ENCODE measurements at regions not wholly inside any gene's neighbourhood (a gene's known extent, or its start where the extent isn't known, plus 50 kb on each side); places are given as distances from the start of the nearest gene placed in this dataset.
"Not testable (repeated sequence)": the region's sequence is repeated elsewhere in the genome, so short reads cannot be mapped to it uniquely, and the experiment has no call there.

GRCh38 chr10:84700668-84701369, 372.4 kb downstream of the CCSER2 start:
- no peak for DNase-seq (ENCODE audit: low read depth in 2 of 2)

DNA sequence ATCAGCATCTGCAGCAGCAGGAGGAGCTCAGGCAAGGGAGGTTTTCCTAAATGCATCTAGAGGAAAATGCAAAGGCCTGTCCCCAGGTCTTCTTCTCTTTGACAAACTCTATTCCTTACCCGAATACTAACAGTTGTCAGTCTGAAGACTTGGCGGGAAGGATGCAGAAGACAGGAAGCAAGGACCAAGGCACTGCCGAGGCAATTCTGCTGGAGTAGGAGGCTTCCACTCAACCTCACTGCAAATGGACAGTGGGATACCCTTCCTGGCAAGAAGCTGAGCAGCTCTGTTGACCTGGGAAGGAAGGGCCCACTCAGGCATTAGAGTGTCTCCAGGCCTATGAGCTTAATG, 373.0 kb downstream of the CCSER2 start:
- DNase-seq (ENCODE audit: low read depth in 2 of 2): no peak

- DNase-seq (ENCODE audit: low read depth in 2 of 2): no peak
Measured at GRCh38 chr10:84704101-84704500, 375.7 kb downstream of the CCSER2 start.

DNA sequence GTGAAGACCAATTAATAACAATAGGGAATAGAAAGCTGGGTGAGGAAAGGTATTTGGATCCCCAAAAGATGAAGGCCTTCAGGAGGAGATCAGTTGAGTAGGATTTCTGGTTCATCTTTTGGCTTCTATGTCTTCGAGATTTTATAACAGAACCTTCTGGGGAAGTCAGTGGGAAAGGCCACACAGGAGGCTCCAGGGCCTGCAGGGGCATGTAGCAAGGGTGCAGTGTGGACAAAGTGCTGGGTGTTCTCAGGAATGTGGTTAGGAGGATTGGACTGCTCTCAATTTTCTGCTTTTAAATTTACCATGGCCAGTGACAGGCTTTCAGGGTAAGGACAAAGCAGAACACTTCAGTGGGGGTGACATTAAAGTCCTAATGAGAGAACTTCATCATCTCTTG, 378.0 kb downstream of the CCSER2 start:
- no peak for DNase-seq (ENCODE audit: low read depth in 2 of 2)

- DNase-seq (ENCODE audit: low read depth in 2 of 2): no peak
Measured at GRCh38 chr10:84706875-84707274, 378.5 kb downstream of the CCSER2 start.

- DNase-seq (ENCODE audit: low read depth in 2 of 2): peak in 1 of 2 donors; percentile 3
Measured at GRCh38 chr10:84715911-84716310, 387.5 kb downstream of the CCSER2 start.

- DNase-seq (ENCODE audit: low read depth in 2 of 2): no peak
Measured at GRCh38 chr10:84718877-84719616, 390.7 kb downstream of the CCSER2 start.

GRCh38 chr10:84719687-84720086, 391.3 kb downstream of the CCSER2 start:
- DNase-seq (ENCODE audit: low read depth in 2 of 2): no peak

GRCh38 chr10:84727398-84727797, 399.0 kb downstream of the CCSER2 start:
- no peak for DNase-seq (ENCODE audit: low read depth in 2 of 2)

- not testable (repeated sequence) for DNase-seq (ENCODE audit: low read depth in 2 of 2)
Measured at GRCh38 chr10:84739126-84739525, 410.7 kb downstream of the CCSER2 start.

- no peak for DNase-seq (ENCODE audit: low read depth in 2 of 2)
Measured at GRCh38 chr10:84739641-84740040, 411.3 kb downstream of the CCSER2 start.

- no peak for DNase-seq (ENCODE audit: low read depth in 2 of 2)
Measured at GRCh38 chr10:84743483-84743882, 415.1 kb downstream of the CCSER2 start.

- DNase-seq (ENCODE audit: low read depth in 2 of 2): no peak
Measured at GRCh38 chr10:84755311-84755710, 426.9 kb downstream of the CCSER2 start.

DNA sequence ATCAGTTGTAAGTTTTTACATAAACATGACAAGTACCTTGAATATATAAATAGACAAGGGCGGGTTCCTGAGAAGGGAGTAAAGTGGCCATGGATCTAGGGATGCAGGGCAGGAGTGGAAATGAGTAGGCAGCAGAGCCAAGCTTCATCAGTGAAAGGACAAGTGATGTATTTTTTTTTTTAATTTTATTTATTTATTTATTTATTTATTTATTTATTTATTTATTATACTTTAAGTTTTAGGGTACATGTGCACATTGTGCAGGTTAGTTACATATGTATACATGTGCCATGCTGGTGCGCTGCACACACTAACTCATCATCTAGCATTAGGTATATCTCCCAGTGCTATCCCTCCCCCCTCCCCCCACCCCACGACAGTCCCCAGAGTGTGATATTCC, 428.3 kb downstream of the CCSER2 start:
- not testable (repeated sequence) for DNase-seq (ENCODE audit: low read depth in 2 of 2)

DNA sequence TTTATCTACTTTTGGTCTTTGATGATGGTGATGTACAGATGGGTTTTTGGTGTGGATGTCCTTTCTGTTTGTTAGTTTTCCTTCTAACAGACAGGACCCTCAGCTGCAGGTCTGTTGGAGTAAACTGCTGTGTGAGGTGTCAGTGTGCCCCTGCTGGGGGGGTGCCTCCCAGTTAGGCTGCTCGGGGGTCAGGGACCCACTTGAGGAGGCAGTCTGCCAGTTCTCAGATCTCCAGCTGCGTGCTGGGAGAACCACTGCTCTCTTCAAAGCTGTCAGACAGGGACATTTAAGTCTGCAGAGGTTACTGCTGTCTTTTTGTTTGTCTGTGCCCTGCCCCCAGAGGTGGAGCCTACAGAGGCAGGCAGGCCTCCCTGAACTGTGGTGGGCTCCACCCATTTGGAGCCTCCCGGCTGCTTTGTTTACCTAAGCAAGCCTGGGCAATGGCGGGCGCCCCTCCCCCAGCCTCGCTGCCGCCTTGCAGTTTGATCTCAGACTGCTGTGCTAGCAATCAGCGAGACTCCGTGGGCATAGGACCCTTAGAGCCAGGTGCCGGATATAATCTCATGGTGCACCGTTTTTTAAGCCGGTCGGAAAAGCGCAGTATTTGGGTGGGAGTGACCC, 433.7 kb downstream of the CCSER2 start:
- not testable (repeated sequence) for DNase-seq (ENCODE audit: low read depth in 2 of 2)

GRCh38 chr10:84762754-84763394, 434.5 kb downstream of the CCSER2 start:
- DNase-seq (ENCODE audit: low read depth in 2 of 2): no peak

GRCh38 chr10:84763965-84764364, 435.6 kb downstream of the CCSER2 start:
- DNase-seq (ENCODE audit: low read depth in 2 of 2): no peak

GRCh38 chr10:84765086-84765485, 436.7 kb downstream of the CCSER2 start:
- no peak for DNase-seq (ENCODE audit: low read depth in 2 of 2)

DNA sequence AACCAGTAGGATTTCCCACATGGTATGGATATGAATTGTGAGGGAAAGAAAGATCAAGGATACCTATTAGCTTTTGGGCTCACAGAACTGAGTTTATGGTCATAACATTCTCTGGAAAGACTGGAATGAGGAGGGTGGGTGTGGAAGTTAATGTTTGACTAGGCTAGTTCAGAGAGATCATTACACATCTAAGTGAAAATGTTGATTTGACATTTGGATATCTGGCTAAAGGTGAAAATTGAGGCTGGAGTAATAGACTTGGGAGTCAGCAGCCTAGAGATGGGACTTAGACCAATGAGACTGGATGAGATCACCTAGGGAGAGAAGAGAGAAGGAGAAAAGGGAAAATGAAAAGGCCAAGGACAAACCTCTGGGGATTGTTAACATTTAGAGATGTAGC, 437.3 kb downstream of the CCSER2 start:
- no peak for DNase-seq (ENCODE audit: low read depth in 2 of 2)

- DNase-seq (ENCODE audit: low read depth in 2 of 2): no peak
Measured at GRCh38 chr10:84766923-84767322, 438.5 kb downstream of the CCSER2 start.

DNA sequence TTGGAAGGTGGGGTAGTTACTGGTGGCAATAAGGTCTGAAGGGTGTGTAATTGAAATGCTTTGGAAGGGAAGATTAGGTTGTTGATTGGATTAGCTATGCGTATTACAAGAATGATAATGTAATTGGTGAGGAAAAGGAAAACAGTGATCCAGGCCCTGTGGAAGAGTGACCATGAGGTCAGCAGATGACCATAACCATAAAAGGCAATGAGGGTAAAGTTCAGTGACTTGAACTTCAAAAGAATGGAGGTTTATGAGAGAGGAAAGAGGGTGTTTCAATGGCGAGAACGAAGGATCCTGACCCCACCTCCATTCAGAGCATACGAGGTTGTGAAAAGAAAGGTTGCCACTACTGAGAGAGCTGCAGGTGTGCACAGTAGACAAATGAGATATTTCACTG, 439.7 kb downstream of the CCSER2 start:
- DNase-seq (ENCODE audit: low read depth in 2 of 2): no peak

DNA sequence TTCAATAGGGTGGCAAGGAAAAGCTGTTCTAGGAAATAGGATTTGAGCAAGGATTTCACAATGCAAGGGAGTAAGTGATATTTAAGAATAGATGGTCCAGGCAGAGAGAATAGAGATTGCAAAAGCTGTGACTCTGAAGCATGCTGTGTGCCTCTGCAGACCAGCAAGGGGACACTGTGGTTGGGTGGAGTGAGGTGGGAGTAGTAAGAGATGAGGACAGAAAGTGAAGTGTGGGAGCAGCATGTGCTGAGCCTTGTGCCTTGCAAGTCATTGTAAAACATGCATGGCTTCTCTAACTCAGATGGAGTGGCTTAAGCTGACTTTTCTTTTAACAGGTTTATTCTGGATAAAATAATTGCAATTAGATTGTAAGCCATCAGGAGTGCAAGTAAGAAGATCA, 442.4 kb downstream of the CCSER2 start:
- no peak for DNase-seq (ENCODE audit: low read depth in 2 of 2)

GRCh38 chr10:84783386-84783785, 455.0 kb downstream of the CCSER2 start:
- no peak for DNase-seq (ENCODE audit: low read depth in 2 of 2)

Data from stimulated activated CD8-positive, alpha-beta memory T cell treated with anti-CD3 and anti-CD28 coated beads, Interleukin-2, amount 100 ng/mL, for 48 hours (primary cell).